OCI-LY7 (cell line): ENCODE measurements at regions not wholly inside any gene's neighbourhood (a gene's known extent, or its start where the extent isn't known, plus 50 kb on each side); places are given as distances from the start of the nearest gene placed in this dataset.
"Not testable (repeated sequence)": the region's sequence is repeated elsewhere in the genome, so short reads cannot be mapped to it uniquely, and the experiment has no call there.

Experiments
- BruUV-seq: library from RNA; stranded (reverse); fragments of 400-500 nt; replicated peaks from 2 replicates; lab custom pipeline; 2021; lab: Mats Ljungman, UMichigan
- CTCF ChIA-PET: fragments of 300-600 bp; sonication (Branson Sonifier 250); formaldehyde crosslinking; loops from one replicate; lab custom pipeline; 2022; ENCODE audit warnings: antibody characterized with exemption; ENCODE audit not compliant: unreplicated experiment; lab: Charles Lee
- POLR2A ChIA-PET: fragments of 300-600 bp; sonication (Branson Sonifier 250); formaldehyde crosslinking; loops from one replicate; lab custom pipeline; 2022; ENCODE audit warnings: antibody characterized with exemption; lab: Charles Lee
- DNase-seq: peaks from one replicate; pipeline ENCODE4 v3.0.0-alpha.2; 2015; ENCODE audit warnings: low spot score
- H2AFZ ChIP-seq: fragments of 200-600 bp; sonication (generic), shearing (Covaris generic); 2 replicates; pipeline ENCODE4 v1.6.1; 2014; ENCODE audit warnings: mild to moderate bottlenecking, antibody characterized with exemption, low read length, moderate library complexity
- H3K27ac ChIP-seq: fragments of 200-600 bp; sonication (generic); 2 replicates; pipeline ENCODE4 v1.5.1; 2014; ENCODE audit warnings: mixed run types, low read depth, mild to moderate bottlenecking, moderate library complexity, low read length, inconsistent platforms; ENCODE audit not compliant: poor library complexity, severe bottlenecking
- H3K36me3 ChIP-seq: fragments of 200-600 bp; sonication (generic); 2 replicates; pipeline ENCODE4 v1.6.1; 2014; ENCODE audit warnings: mild to moderate bottlenecking, antibody characterized with exemption, low read length, moderate library complexity, mixed read lengths; ENCODE audit not compliant: insufficient read depth
- H3K4me1 ChIP-seq: fragments of 200-600 bp; sonication (generic); 2 replicates; pipeline ENCODE4 v1.5.1; 2014; ENCODE audit warnings: mild to moderate bottlenecking, low read length; ENCODE audit not compliant: insufficient read depth, poor library complexity, severe bottlenecking
- H3K4me2 ChIP-seq: fragments of 200-600 bp; sonication (generic); 2 replicates; pipeline ENCODE4 v1.6.1; 2014; ENCODE audit warnings: mild to moderate bottlenecking, low read length
- H3K4me3 ChIP-seq: fragments of 200-600 bp; sonication (generic); 2 replicates; pipeline ENCODE4 v1.5.1; 2014; ENCODE audit warnings: mild to moderate bottlenecking, low read depth, low read length; ENCODE audit not compliant: poor library complexity, severe bottlenecking
- H3K79me2 ChIP-seq: fragments of 200-600 bp; sonication (generic); 2 replicates; pipeline ENCODE4 v1.6.1; 2016; ENCODE audit warnings: low read depth, mild to moderate bottlenecking, low read length, moderate library complexity, mixed read lengths; ENCODE audit not compliant: insufficient read depth
- H3K9me2 ChIP-seq: fragments of 200-600 bp; sonication (generic); 2 replicates; pipeline ENCODE4 v1.6.1; 2016; ENCODE audit warnings: mild to moderate bottlenecking, low read length, mixed read lengths; ENCODE audit not compliant: insufficient read depth
- H3K9me3 ChIP-seq: fragments of 200-600 bp; sonication (generic); 2 replicates; pipeline ENCODE4 v1.6.1; 2014; ENCODE audit warnings: mild to moderate bottlenecking, mixed run types, low read length, mixed read lengths
- H4K20me1 ChIP-seq: fragments of 200-600 bp; sonication (generic); 2 replicates; pipeline ENCODE4 v1.6.1; 2014; ENCODE audit warnings: mild to moderate bottlenecking, antibody characterized with exemption, low read length, moderate library complexity, mixed read lengths; ENCODE audit not compliant: insufficient read depth
- CTCF ChIP-seq: fragments of 200-600 bp; sonication (generic); conservative IDR thresholded peaks from 2 replicates; pipeline ENCODE4 v1.5.1; 2014; ENCODE audit warnings: mild to moderate bottlenecking, antibody characterized with exemption, low read length, moderate library complexity, mixed read lengths
- EZH2phosphoT487 ChIP-seq: fragments of 200-600 bp; sonication (generic); IDR thresholded peaks from 2 replicates; pipeline ENCODE4 v1.6.1; 2018; ENCODE audit warnings: low read depth, borderline replicate concordance, mild to moderate bottlenecking, mixed run types, antibody characterized with exemption, low read length, moderate library complexity, mixed read lengths
- intact Hi-C: fragments of 100-400 bp; cut with micrococcal nuclease; formaldehyde crosslinking; loops from one replicate; pipeline ENCODE4 v1.10.0; 2022; ENCODE audit not compliant: unreplicated experiment

DNA sequence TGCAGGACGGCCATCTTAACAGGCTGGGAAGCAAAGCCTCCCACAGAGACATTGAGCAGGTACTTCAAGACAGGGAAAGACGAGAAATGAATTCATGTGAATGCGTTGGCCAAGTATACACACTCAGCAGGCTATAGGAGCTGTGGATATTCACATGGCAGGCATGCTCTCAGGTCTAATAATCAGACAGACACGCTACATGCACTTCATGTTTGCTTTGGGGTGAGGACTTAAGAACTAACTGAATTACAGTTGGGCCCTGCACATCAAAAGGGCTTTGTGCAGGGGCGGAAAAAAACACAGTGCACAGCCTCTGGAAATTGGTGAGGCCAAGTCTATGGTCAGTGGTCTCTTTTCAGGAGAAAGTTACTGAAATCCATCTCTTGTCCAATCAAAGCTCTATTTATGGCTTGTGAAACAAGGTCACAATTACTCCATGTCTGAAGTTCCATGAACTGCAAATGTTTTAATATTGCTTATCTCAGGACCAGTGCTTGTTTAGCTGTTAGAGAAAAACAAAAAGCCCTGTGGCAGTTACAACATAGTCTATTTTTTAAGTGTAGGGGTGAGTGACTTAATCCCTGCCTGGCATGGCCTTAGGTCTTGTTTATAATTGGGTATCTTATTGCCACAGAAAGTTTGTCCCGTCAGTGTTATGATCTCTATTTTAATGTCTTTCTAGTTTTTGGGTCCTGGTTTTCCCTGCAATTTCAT is 100.6 kb upstream of the GOLGA6L6 start:
- Histone ChIP-seq H3K79me2 (no peaks in the 10 kb centered on the region), H3K4me3 (no peak overlapping the region), H2AFZ (no peak overlapping the region), H3K36me3 (no peaks in the 10 kb centered on the region), H3K27ac (no peak overlapping the region), H3K4me1 (no peaks in the 10 kb centered on the region), H4K20me1 (no peaks in the 10 kb centered on the region), H3K4me2 (no peak overlapping the region), H3K9me2 (no peaks in the 10 kb centered on the region), H3K9me3 (no peaks in the 10 kb centered on the region)
- DNase-seq, result no peak
- CTCF ChIA-PET, result no interaction called here
- POLR2A ChIA-PET, result no interaction called here
- TF ChIP-seq CTCF (no peak), EZH2phosphoT487 (no peak)
- intact Hi-C loops, result no loop called here
- no TSS peak for BruUV-seq

DNA sequence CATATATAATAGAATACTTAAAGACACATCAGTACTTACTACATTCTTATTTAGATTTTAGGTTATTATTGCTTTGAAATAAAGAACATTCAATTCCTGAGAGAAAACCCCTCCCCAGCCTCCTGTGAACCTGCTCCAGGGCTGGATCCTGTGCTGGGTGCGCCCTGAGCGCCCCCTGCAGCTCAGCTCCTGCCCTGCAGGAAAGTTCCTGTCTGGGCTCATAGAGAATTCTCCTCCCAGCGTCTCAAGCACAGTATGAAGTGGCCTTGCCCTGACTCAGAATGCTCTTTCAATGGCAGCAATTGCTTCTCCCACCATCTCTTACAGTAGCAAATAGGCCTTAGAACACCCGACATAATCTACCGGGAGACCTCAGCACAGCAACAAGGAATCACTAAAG is 98.8 kb upstream of the GOLGA6L6 start:
- POLR2A ChIA-PET, CTCF ChIA-PET: not testable (repeated sequence)

GRCh38 chr15:20639224-20639623 is 97.6 kb upstream of the GOLGA6L6 start:
- H3K4me1 ChIP-seq, H3K36me3 ChIP-seq, H3K9me2 ChIP-seq, H2AFZ ChIP-seq, DNase-seq, CTCF ChIA-PET, H3K27ac ChIP-seq, H3K4me2 ChIP-seq, H3K79me2 ChIP-seq, intact Hi-C loops, H3K4me3 ChIP-seq, H4K20me1 ChIP-seq, H3K9me3 ChIP-seq, BruUV-seq, POLR2A ChIA-PET: not testable (repeated sequence)

More for the DNA sequence above, 98.8 kb upstream of the GOLGA6L6 start:
- H3K4me2 ChIP-seq, H3K79me2 ChIP-seq, H4K20me1 ChIP-seq, H3K4me3 ChIP-seq, H3K9me3 ChIP-seq, H3K27ac ChIP-seq, intact Hi-C loops, H3K9me2 ChIP-seq, DNase-seq, H3K4me1 ChIP-seq, BruUV-seq, H2AFZ ChIP-seq, H3K36me3 ChIP-seq: not testable (repeated sequence)

DNA sequence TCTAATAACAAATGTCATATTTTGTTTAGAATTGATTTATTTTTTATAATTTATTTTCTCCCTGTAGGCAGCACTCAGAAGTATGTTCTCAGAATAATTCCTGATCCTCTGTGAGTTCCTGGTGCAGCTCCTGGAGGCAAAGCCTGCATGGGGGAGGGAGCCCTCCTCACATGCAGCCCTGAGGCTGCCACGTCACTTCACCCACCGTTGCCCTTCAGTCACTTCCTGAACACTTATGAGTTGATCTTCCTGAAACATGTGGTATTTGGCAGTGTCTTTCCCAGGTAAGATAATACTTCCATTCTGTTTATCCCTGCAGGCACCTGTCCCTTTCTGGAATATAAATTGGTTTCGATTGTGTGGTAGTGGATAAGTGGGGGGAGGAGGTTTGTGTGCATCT is 95.9 kb upstream of the GOLGA6L6 start:
- H3K36me3 ChIP-seq, H3K9me3 ChIP-seq, CTCF ChIA-PET, DNase-seq, H3K4me2 ChIP-seq, H4K20me1 ChIP-seq, H3K27ac ChIP-seq, POLR2A ChIA-PET, H3K4me3 ChIP-seq, BruUV-seq, H3K4me1 ChIP-seq, intact Hi-C loops, H3K79me2 ChIP-seq, H2AFZ ChIP-seq, H3K9me2 ChIP-seq: not testable (repeated sequence)

DNA sequence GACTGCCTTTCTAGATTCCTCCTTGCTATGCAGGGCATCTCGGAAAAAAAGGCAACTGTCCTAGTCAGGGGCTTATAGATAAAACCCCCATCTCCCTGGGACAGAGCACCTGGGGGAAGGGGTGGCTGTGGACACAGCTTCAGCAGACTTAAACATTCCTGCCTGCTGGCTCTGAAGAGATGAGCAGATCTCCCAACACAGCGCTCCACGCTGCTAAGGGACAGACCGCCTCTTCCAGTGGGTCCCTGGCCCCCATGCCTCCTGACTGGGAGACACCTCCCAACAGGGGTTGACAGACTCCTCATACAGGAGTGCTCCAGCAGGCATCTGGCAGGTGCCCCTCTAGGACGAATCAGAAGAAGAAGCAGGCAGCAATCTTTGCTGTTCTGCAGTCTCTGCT is 87.9 kb upstream of the GOLGA6L6 start:
- CTCF ChIA-PET, BruUV-seq, H3K9me2 ChIP-seq: not testable (repeated sequence)

DNA sequence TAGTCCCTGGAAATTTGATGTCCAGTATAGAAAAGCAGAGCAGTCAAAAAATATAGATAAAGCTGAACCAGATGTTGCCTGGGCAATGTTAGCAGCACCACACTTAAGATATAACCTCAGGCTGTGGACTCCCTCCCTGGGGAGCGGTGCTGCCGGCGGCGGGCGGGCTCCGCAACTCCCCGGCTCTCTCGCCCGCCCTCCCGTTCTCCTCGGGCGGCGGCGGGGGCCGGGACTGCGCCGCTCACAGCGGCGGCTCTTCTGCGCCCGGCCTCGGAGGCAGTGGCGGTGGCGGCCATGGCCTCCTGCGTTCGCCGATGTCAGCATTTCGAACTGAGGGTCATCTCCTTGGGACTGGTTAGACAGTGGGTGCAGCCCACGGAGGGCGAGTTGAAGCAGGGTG is 86.9 kb upstream of the GOLGA6L6 start:
- CTCF ChIA-PET, H3K9me3 ChIP-seq, POLR2A ChIA-PET: not testable (repeated sequence)

More for the DNA sequence above, 87.9 kb upstream of the GOLGA6L6 start:
- H3K4me2 ChIP-seq, H3K9me3 ChIP-seq, H3K79me2 ChIP-seq, H3K27ac ChIP-seq, POLR2A ChIA-PET, H3K36me3 ChIP-seq, intact Hi-C loops, DNase-seq, H3K4me3 ChIP-seq, H2AFZ ChIP-seq, H3K4me1 ChIP-seq, H4K20me1 ChIP-seq: not testable (repeated sequence)

More for the DNA sequence above, 86.9 kb upstream of the GOLGA6L6 start:
- H3K36me3 ChIP-seq, H3K9me2 ChIP-seq, DNase-seq, intact Hi-C loops, H3K4me2 ChIP-seq, H3K27ac ChIP-seq, BruUV-seq, H3K79me2 ChIP-seq, H3K4me1 ChIP-seq, H2AFZ ChIP-seq, H4K20me1 ChIP-seq, H3K4me3 ChIP-seq: not testable (repeated sequence)
